NCI-H1105 (cell line): ENCODE measurements at regions not wholly inside any gene's neighbourhood (a gene's known extent, or its start where the extent isn't known, plus 50 kb on each side); places are given as distances from the start of the nearest gene placed in this dataset.
"Not testable (repeated sequence)": the region's sequence is repeated elsewhere in the genome, so short reads cannot be mapped to it uniquely, and the experiment has no call there.

ENCODE experiments used
- DNase-seq: peaks from one replicate; lab custom pipeline; 2025; lab: John Stamatoyannopoulos, UW

- DNase-seq, result peak; percentile 35
These were observed 645.7 kb upstream of the DPP6 start for GRCh38 chr7:153406486-153406872.

DNA sequence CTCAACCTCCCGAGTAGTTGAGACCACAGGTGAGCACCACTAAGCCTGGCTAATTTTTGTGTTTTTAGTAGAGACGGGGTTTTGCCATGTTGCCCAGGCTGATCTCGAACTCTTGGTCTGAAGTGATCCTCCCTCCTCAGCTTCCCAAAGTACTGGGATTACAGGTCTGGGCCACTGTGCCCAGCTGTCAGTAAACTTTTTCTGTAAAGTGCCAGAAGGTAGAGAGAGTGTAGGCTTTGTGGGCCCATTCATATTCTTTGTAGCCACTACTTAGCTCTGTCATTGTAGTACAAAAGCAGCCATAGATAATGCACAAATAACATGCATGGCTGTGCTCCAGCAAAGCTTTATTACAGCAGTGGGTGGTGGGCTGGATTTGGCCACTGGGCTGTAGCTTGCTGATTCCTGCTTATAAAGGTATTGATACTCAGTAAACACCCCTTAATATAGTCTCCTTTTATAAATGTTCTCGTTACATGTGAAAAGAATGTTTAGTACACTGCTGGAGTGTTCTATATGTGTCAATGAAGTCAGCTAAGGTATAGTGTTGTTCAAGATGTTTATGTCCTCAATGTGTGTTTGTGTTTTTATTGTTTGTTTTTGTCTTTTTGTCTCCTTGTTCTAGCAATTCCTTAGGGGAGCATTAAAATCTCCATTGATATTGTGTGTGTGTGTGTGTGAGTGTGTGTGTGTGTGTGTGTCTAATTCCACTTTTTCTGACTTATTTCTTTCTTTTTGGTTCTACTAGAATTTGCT is 644.7 kb upstream of the DPP6 start:
- no peak for DNase-seq

- no peak for DNase-seq
These were observed 643.5 kb upstream of the DPP6 start for GRCh38 chr7:153408360-153409335.

DNA sequence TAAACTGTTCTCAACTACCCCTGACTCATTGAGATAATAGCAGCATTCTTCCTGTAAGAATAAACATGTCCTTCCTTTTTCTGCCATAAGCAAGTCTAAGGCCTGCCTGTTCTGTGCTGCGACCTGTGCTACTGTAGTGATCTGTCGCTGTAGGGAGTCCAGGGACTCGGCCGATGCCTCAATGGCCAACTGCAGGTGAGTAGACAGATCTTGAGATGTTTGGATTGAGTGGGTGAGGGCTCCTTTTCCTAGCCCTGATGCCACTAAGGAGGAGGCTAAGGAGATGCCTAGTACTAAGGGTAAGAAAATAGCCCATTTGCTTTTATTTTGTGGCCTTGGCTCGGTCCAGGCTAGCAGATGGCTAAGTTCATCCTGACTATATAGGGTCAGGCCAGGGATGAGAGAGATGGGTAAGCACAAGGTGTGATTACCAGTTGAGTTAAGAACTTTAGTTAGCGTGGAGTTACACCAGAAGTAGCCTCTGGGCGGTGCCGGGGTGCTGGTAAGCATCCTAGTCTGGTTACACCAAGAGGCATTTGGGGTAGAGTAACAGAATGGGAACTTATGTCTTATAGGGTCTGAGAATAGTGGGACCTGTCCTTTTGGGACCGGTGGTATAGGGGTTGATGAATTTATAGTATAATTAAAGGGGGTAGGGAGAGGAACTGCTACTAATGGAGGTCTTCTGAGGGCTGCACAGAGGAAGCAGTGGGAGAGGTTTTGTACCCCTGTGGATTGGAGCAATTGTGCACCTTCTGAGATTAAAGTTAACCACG is 642.4 kb upstream of the DPP6 start:
- DNase-seq, result not testable (repeated sequence)

GRCh38 chr7:153410997-153411642 is 641.1 kb upstream of the DPP6 start:
- not testable (repeated sequence) for DNase-seq

- not testable (repeated sequence) for DNase-seq
These were observed 639.9 kb upstream of the DPP6 start for GRCh38 chr7:153412114-153412823.

DNA sequence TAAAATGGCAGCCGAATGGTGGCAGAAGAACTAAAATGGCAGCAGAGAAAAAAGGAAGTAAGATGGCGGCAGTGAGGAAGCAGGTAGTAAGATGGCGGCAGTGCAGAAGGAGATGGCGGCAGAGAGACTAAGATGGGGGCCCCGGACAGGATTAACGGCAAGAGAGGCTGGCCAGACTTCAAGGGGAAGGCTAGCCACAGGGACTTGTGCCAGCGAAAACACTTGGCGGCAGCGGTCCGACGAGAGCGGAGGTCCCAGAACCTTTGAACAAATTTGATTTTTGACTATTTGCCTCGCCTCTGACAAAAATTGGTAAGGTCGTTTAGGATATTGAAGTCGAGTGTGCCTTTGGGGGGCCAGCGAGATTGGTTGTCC is 639.4 kb upstream of the DPP6 start:
- not testable (repeated sequence) for DNase-seq

DNA sequence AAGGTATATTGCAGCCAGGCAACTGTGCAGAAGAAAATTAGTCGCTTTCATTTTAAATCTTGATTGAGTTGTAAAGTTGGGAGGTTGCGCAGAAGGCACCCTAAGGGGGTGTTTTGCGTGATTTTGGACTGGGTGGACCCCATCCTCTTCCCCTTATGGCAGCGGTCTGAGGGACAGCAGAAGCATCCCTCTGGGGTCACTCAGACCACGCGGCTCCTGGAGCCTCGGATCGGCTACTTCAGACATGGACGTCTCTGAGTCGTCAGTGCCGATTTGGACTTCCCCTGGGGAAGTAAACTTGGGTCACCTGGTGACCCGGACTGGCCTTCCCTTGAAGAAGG is 639.0 kb upstream of the DPP6 start:
- no peak for DNase-seq

GRCh38 chr7:153413540-153414287 is 638.5 kb upstream of the DPP6 start:
- no peak for DNase-seq

DNA sequence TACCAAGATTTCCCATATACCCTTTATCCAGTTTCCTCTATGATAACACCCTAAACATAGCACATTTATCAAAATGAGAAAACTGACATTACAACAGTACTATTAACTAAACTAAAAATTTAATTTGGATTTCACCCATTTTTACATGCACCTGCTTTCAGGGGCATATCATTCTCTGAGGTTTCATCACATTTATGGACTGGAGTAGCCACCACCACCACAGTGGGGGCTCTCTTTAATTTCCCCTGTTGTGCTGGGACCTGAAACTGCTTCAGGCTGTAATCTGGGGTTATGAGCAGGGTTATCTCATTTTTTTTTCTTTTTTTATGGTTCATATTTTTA is 637.9 kb upstream of the DPP6 start:
- no peak for DNase-seq

DNA sequence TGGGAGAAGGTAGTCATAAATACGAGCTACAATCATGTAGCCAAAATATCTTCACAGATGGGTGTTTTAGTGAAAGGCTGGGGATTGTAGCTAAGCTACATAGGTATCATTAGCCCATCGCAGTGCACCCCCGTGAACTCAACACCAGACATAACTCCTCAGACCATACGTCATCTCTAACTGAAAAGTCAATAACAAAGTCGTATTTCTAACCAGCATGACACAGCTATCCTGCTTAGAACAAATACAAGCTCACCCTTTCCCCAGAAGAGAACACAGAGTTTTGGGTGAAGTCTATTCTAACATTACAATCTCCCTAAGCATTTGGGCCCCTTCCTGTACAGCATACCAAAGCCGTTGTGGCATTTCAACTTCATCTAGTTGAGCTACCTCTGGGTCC is 636.6 kb upstream of the DPP6 start:
- DNase-seq, result no peak

GRCh38 chr7:153422291-153423209 is 629.6 kb upstream of the DPP6 start:
- DNase-seq, result no peak

DNA sequence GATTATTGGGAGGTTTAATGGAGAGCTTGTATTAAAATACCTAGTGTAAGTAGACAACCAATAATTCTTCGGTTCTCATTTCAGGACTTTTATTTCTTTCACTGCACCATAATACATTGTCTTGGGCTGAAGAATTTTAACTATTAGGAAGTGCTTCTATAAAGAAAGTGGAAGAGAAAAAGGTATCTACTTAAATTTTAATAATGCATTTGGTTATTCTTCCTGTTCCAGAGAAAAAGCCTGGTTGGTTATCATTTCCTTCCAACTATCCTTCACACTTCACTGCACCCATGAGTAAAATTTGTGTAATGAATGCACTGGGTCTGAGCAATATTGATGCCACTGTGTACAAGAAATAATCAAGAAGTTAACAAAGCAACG is 629.0 kb upstream of the DPP6 start:
- DNase-seq, result no peak

DNA sequence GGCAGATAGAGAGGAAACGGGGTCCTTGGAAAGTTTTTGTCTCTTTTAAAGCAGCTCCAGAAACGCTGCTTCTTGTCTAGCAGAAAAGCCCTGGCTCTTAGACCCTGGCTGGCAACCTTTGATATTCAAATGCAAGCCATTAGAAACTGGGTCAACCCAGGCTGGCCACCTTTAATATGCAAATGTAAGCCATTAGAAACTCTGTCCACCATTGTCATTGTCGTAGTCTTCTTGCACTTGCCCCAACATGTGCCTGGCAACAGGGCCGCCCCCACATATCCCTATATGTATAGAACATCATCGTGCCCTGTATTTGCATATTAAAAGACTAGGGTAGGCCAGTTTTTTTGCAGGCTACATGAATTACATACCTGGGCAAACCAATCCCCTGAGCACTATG is 621.3 kb upstream of the DPP6 start:
- no peak for DNase-seq

GRCh38 chr7:153432063-153432462 is 620.1 kb upstream of the DPP6 start:
- no peak for DNase-seq

- no peak for DNase-seq
These were observed 619.0 kb upstream of the DPP6 start for GRCh38 chr7:153433223-153433622.

GRCh38 chr7:153440715-153441114 is 611.5 kb upstream of the DPP6 start:
- DNase-seq, result no peak

DNA sequence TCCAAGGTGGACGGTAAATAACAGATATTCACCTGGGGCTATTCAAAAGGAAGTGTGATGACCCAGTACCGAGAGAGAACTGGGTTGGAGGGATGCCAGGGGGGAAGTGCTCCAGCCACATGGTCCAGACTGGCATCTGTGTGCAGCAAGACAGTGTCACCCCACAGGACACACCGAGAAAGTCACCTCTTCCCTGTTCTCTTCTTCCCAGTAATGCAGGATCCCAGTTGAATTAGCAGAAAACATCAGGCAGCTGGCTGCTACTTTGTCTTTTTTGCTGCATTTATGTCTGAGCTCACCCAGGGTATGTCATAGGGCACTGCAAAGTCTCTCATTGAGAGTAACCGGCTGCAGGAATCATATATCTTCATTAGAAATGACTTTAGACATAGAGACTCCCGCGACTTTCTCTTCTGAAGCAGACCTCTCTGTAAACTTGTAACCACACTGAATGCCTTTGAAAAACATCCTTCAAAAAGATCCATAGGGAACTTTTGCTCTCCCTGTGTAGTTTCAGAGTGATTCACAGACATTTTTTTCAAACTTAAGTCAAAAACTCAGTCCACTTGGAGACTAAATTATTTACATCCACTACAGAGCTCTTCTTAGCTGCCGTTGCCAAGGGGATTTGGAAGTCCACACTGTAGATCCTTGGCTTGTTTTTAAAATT is 609.0 kb upstream of the DPP6 start:
- no peak for DNase-seq

DNA sequence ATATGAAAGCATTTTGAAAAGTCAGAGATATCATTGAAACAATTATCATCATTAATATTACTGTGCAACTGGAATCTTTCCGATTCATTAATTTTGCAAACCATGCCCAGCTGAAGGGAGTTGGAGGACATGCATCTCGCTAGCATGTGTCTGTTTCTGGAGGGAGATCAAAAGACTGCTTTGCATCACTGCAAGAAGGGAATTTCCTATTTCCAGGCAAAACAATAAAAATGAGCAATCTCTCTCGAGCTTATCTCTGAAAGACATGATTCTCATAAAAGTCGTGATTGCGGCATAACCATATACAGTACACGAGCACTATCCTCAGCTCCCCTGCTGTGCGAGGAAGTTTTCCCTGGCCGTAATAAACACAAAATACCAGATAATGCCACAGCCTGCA is 607.6 kb upstream of the DPP6 start:
- DNase-seq, result no peak
